HG03432 (cell line): ENCODE measurements at regions not wholly inside any gene's neighbourhood (a gene's known extent, or its start where the extent isn't known, plus 50 kb on each side); places are given as distances from the start of the nearest gene placed in this dataset.
"Not testable (repeated sequence)": the region's sequence is repeated elsewhere in the genome, so short reads cannot be mapped to it uniquely, and the experiment has no call there.

Experiments used
- ATAC-seq: cut with Tn5 transposase; IDR thresholded peaks from one replicate; pipeline ENCODE4 v1.9.1; 2021; ENCODE audit warnings: mild to moderate bottlenecking, moderate library complexity; ENCODE audit not compliant: unreplicated experiment

- ATAC-seq: no peak
Measured at GRCh38 chr3:43838009-43838758, 147.4 kb downstream of the ABHD5 start.

GRCh38 chr3:43838877-43839276, 148.1 kb downstream of the ABHD5 start:
- ATAC-seq: no peak

- no peak for ATAC-seq
Measured at GRCh38 chr3:43843386-43843785, 152.6 kb downstream of the ABHD5 start.

GRCh38 chr3:43844757-43845156, 154.0 kb downstream of the ABHD5 start:
- ATAC-seq: no peak

GRCh38 chr3:43845553-43845952, 154.8 kb downstream of the ABHD5 start:
- ATAC-seq: not testable (repeated sequence)

GRCh38 chr3:43852066-43852465, 161.3 kb downstream of the ABHD5 start:
- no peak for ATAC-seq

- ATAC-seq: no peak
Measured at GRCh38 chr3:43854283-43854682, 163.5 kb downstream of the ABHD5 start.

- ATAC-seq: no peak
Measured at GRCh38 chr3:43854916-43855315, 164.2 kb downstream of the ABHD5 start.

- ATAC-seq: no peak
Measured at GRCh38 chr3:43855674-43856299, 165.0 kb downstream of the ABHD5 start.

- ATAC-seq: no peak
Measured at GRCh38 chr3:43856351-43856750, 165.6 kb downstream of the ABHD5 start.

- ATAC-seq: no peak
Measured at GRCh38 chr3:43856761-43857160, 166.0 kb downstream of the ABHD5 start.

- no peak for ATAC-seq
Measured at GRCh38 chr3:43857361-43858293, 166.9 kb downstream of the ABHD5 start.

GRCh38 chr3:43858294-43858701, 167.6 kb downstream of the ABHD5 start:
- no peak for ATAC-seq

- ATAC-seq: no peak
Measured at GRCh38 chr3:43859766-43860165, 169.0 kb downstream of the ABHD5 start.

- no peak for ATAC-seq
Measured at GRCh38 chr3:43861635-43862034, 170.9 kb downstream of the ABHD5 start.

- ATAC-seq: no peak
Measured at GRCh38 chr3:43862470-43862869, 171.7 kb downstream of the ABHD5 start.

GRCh38 chr3:43862992-43863805, 172.5 kb downstream of the ABHD5 start:
- no peak for ATAC-seq

GRCh38 chr3:43863966-43864933, 173.5 kb downstream of the ABHD5 start:
- ATAC-seq: no peak

- ATAC-seq: no peak
Measured at GRCh38 chr3:43865351-43865750, 174.6 kb downstream of the ABHD5 start.
